Fibroblast of upper back skin (primary cell): ENCODE measurements at regions not wholly inside any gene's neighbourhood (a gene's known extent, or its start where the extent isn't known, plus 50 kb on each side); places are given as distances from the start of the nearest gene placed in this dataset.
"Not testable (repeated sequence)": the region's sequence is repeated elsewhere in the genome, so short reads cannot be mapped to it uniquely, and the experiment has no call there.

Experiments used
- DNase-seq: peaks from one replicate; pipeline ENCODE4 v3.0.0-alpha.2; 2013

- no peak for DNase-seq
Observed at GRCh38 chr2:78754930-78755329, 270.6 kb upstream of the REG3G start.

- no peak for DNase-seq
Observed at GRCh38 chr2:78757191-78757590, 268.3 kb upstream of the REG3G start.

- DNase-seq = no peak
Observed at GRCh38 chr2:78757640-78758039, 267.9 kb upstream of the REG3G start.

- not testable (repeated sequence) for DNase-seq
Observed at GRCh38 chr2:78758765-78759164, 266.7 kb upstream of the REG3G start.

GRCh38 chr2:78766459-78766858 lies 259.0 kb upstream of the REG3G start:
- no peak for DNase-seq

- no peak for DNase-seq
Observed at GRCh38 chr2:78768016-78768415, 257.5 kb upstream of the REG3G start.

- DNase-seq = no peak
Observed at GRCh38 chr2:78775291-78775690, 250.2 kb upstream of the REG3G start.

- DNase-seq = no peak
Observed at GRCh38 chr2:78778756-78779510, 246.6 kb upstream of the REG3G start.

- DNase-seq = no peak
Observed at GRCh38 chr2:78779761-78780160, 245.7 kb upstream of the REG3G start.

GRCh38 chr2:78780256-78780655 lies 245.2 kb upstream of the REG3G start:
- no peak for DNase-seq

- DNase-seq = no peak
Observed at GRCh38 chr2:78780864-78781583, 244.5 kb upstream of the REG3G start.

GRCh38 chr2:78782196-78782595 lies 243.3 kb upstream of the REG3G start:
- DNase-seq = no peak

GRCh38 chr2:78811955-78812610 lies 213.4 kb upstream of the REG3G start:
- DNase-seq = no peak

- DNase-seq = no peak
Observed at GRCh38 chr2:78814331-78814986, 211.0 kb upstream of the REG3G start.

- DNase-seq = no peak
Observed at GRCh38 chr2:78817430-78817829, 208.1 kb upstream of the REG3G start.

GRCh38 chr2:78832481-78832880 lies 193.0 kb upstream of the REG3G start:
- DNase-seq = no peak

- no peak for DNase-seq
Observed at GRCh38 chr2:78839259-78839658, 186.2 kb upstream of the REG3G start.

GRCh38 chr2:78840311-78840710 lies 185.2 kb upstream of the REG3G start:
- not testable (repeated sequence) for DNase-seq

- DNase-seq = no peak
Observed at GRCh38 chr2:78845664-78846185, 179.8 kb upstream of the REG3G start.

- no peak for DNase-seq
Observed at GRCh38 chr2:78861546-78861945, 164.0 kb upstream of the REG3G start.

GRCh38 chr2:78864205-78864604 lies 161.3 kb upstream of the REG3G start:
- DNase-seq = no peak

- no peak for DNase-seq
Observed at GRCh38 chr2:78865667-78866066, 159.8 kb upstream of the REG3G start.

GRCh38 chr2:78870343-78870967 lies 155.0 kb upstream of the REG3G start:
- DNase-seq = no peak
